H1 (cell line): ENCODE measurements at regions not wholly inside any gene's neighbourhood (a gene's known extent, or its start where the extent isn't known, plus 50 kb on each side); places are given as distances from the start of the nearest gene placed in this dataset.

ENCODE experiments used
- CTCF ChIA-PET: fragments of 300-600 bp; sonication (Branson Sonifier 250); formaldehyde crosslinking; loops from one replicate; lab custom pipeline; 2021; ENCODE audit not compliant: partially characterized antibody; lab: Charles Lee
- POLR2A ChIA-PET: fragments of 300-600 bp; sonication (Branson Sonifier 250); formaldehyde crosslinking; loops from one replicate; lab custom pipeline; 2021; ENCODE audit warnings: inconsistent platforms; ENCODE audit not compliant: partially characterized antibody; lab: Charles Lee
- DNase-seq, 2 experiments: peaks; one replicate each; pipeline versions ENCODE4 v3.0.0 to v3.0.0-alpha.2; 2010 to 2022; ENCODE audit warnings: low spot score in 2 of 2, low read depth in 1 of 2, mixed read lengths in 1 of 2
- FAIRE-seq: peaks from 2 replicates; lab custom pipeline; 2011; peaks lifted over from hg19 to GRCh38; lab: Jason Lieb, UNC
- H2AFZ ChIP-seq: 2 replicates; pipeline ENCODE4 v1.8.1; 2012; ENCODE audit warnings: low read length, inconsistent platforms
- H2AK5ac ChIP-seq: 2 replicates; pipeline ENCODE4 v1.6.1; 2013; ENCODE audit warnings: low read depth, low read length
- H2BK120ac ChIP-seq: replicated peaks from 2 replicates; pipeline ENCODE3; 2013; ENCODE audit warnings: low read depth, low read length, inconsistent platforms
- H2BK12ac ChIP-seq: 2 replicates; pipeline ENCODE4 v1.6.1; 2013; ENCODE audit warnings: low read depth, low read length
- H2BK15ac ChIP-seq: 2 replicates; pipeline ENCODE4 v1.6.1; 2013; ENCODE audit warnings: low read length
- H2BK20ac ChIP-seq: 2 replicates; pipeline ENCODE4 v1.6.1; 2013; ENCODE audit warnings: low read length
- H2BK5ac ChIP-seq: 2 replicates; pipeline ENCODE4 v1.6.1; 2013; ENCODE audit warnings: low read depth, low read length
- H3K14ac ChIP-seq: 2 replicates; pipeline ENCODE4 v1.6.1; 2013; ENCODE audit warnings: inconsistent platforms; ENCODE audit not compliant: insufficient read length
- H3K18ac ChIP-seq: 2 replicates; pipeline ENCODE4 v1.6.1; 2013; ENCODE audit warnings: low read length; ENCODE audit errors: extremely low read depth
- H3K23ac ChIP-seq: 2 replicates; pipeline ENCODE4 v1.6.1; 2013; ENCODE audit warnings: inconsistent platforms; ENCODE audit not compliant: insufficient read length
- H3K23me2 ChIP-seq: 2 replicates; pipeline ENCODE4 v1.6.1; 2013; ENCODE audit warnings: low read depth, low read length
- H3K27ac ChIP-seq: 2 replicates; pipeline ENCODE4 v1.6.1; 2011; ENCODE audit warnings: low read depth, low read length, inconsistent platforms
- H3K27me3 ChIP-seq, 4 experiments: replicated peaks in 1 of 4; 1 replicate in 1 of 4; 2 replicates in 3 of 4; pipeline versions ENCODE4 v1.6.1 to v1.8.1; 2011 to 2013; ENCODE audit warnings: low read length in 3 of 4, mild to moderate bottlenecking in 3 of 4, inconsistent platforms in 2 of 4, mixed read lengths in 2 of 4, moderate library complexity in 1 of 4; ENCODE audit not compliant: control insufficient read depth in 3 of 4, insufficient read depth in 3 of 4; ENCODE audit errors: extremely low read depth in 1 of 4
- H3K36me3 ChIP-seq, 4 experiments: 2 replicates each; pipeline versions ENCODE4 v1.6.1 to v1.8.1; 2011 to 2013; ENCODE audit warnings: mild to moderate bottlenecking in 4 of 4, low read length in 3 of 4, moderate library complexity in 2 of 4, control low read depth in 1 of 4, inconsistent platforms in 1 of 4; ENCODE audit not compliant: insufficient read depth in 4 of 4, control insufficient read depth in 2 of 4
- H3K4ac ChIP-seq: replicated peaks from 2 replicates; pipeline ENCODE3; 2013; ENCODE audit warnings: low read length, low read depth, mixed read lengths, inconsistent platforms; ENCODE audit not compliant: insufficient read length
- H3K4me1 ChIP-seq, 4 experiments: replicated peaks in 1 of 4; 1 replicate in 1 of 4; 2 replicates in 3 of 4; pipeline versions ENCODE4 v1.6.1 to v1.8.1; 2011 to 2013; ENCODE audit warnings: low read length in 3 of 4, inconsistent platforms in 2 of 4, mixed read lengths in 1 of 4; ENCODE audit not compliant: insufficient read depth in 4 of 4, control insufficient read depth in 3 of 4
- H3K4me2 ChIP-seq, 2 experiments: 2 replicates each; pipeline versions ENCODE4 v1.6.1 to v1.8.1; 2011 to 2013; ENCODE audit warnings: low read depth in 2 of 2, low read length in 2 of 2, control low read depth in 1 of 2, inconsistent platforms in 1 of 2, mild to moderate bottlenecking in 1 of 2; ENCODE audit not compliant: insufficient read depth in 1 of 2
- H3K4me3 ChIP-seq, 4 experiments: fragments of 200-600, 300-600 bp in 1 of 4; sonication (generic), shearing (Covaris generic), sonication (Bioruptor Twin) in 1 of 4; 2 replicates each; pipeline versions ENCODE4 v1.5.1 to v1.8.1; 2011 to 2016; ENCODE audit warnings: low read length in 4 of 4, low read depth in 3 of 4, control low read depth in 2 of 4, inconsistent platforms in 2 of 4, mild to moderate bottlenecking in 2 of 4, mixed read lengths in 1 of 4, moderate library complexity in 1 of 4; ENCODE audit not compliant: insufficient read depth in 2 of 4; ENCODE audit errors: extremely low read depth in 1 of 4
- H3K56ac ChIP-seq: replicated peaks from 2 replicates; pipeline ENCODE3; 2013; ENCODE audit warnings: low read depth, mild to moderate bottlenecking, mixed read lengths, low read length, inconsistent platforms; ENCODE audit not compliant: insufficient read length
- H3K79me1 ChIP-seq: 2 replicates; pipeline ENCODE4 v1.6.1; 2013; ENCODE audit warnings: low read depth, low read length, control low read depth
- H3K79me2 ChIP-seq, 2 experiments: 2 replicates each; pipeline versions ENCODE4 v1.6.1 to v1.8.1; 2012 to 2013; ENCODE audit warnings: low read length in 2 of 2, mild to moderate bottlenecking in 2 of 2, inconsistent platforms in 1 of 2; ENCODE audit not compliant: insufficient read depth in 2 of 2, control insufficient read depth in 1 of 2
- H3K9ac ChIP-seq, 4 experiments: replicated peaks in 1 of 4; 1 replicate in 1 of 4; 2 replicates in 3 of 4; pipeline versions ENCODE4 v1.6.1 to v1.8.1; 2011 to 2013; ENCODE audit warnings: low read depth in 3 of 4, low read length in 3 of 4, control low read depth in 2 of 4, mild to moderate bottlenecking in 2 of 4, moderate library complexity in 2 of 4, inconsistent platforms in 1 of 4; ENCODE audit errors: extremely low read depth in 1 of 4
- H3K9me3 ChIP-seq, 2 experiments: 2 replicates each; pipeline versions ENCODE4 v1.6.1 to v1.8.1; 2012 to 2013; ENCODE audit warnings: mild to moderate bottlenecking in 2 of 2, moderate library complexity in 2 of 2, control low read depth in 1 of 2, inconsistent platforms in 1 of 2, low read depth in 1 of 2, low read length in 1 of 2, mixed read lengths in 1 of 2; ENCODE audit not compliant: insufficient read depth in 2 of 2
- H4K20me1 ChIP-seq, 2 experiments: replicated peaks in 1 of 2; 2 replicates each; pipeline versions ENCODE3 to v1.8.1; 2011 to 2013; ENCODE audit warnings: inconsistent platforms in 2 of 2, low read length in 2 of 2, mild to moderate bottlenecking in 1 of 2; ENCODE audit not compliant: insufficient read depth in 2 of 2, control insufficient read depth in 1 of 2
- H4K5ac ChIP-seq: 2 replicates; pipeline ENCODE4 v1.6.1; 2013; ENCODE audit warnings: low read length, low read depth, mixed read lengths, inconsistent platforms; ENCODE audit not compliant: insufficient read length
- H4K8ac ChIP-seq: 2 replicates; pipeline ENCODE4 v1.8.0; 2013; ENCODE audit warnings: mild to moderate bottlenecking, moderate library complexity, low read length, inconsistent platforms; ENCODE audit not compliant: insufficient read depth; ENCODE audit errors: extremely low read depth
- H4K91ac ChIP-seq: replicated peaks from 2 replicates; pipeline ENCODE3; 2013; ENCODE audit warnings: low read length, mixed read lengths, inconsistent platforms; ENCODE audit not compliant: insufficient read length
- BCL11A ChIP-seq, 2 experiments: IDR thresholded peaks; one replicate each; pipeline ENCODE4 v1.6.1; 2011; ENCODE audit warnings: low read depth in 2 of 2, low read length in 2 of 2, mild to moderate bottlenecking in 2 of 2
- EGR1 ChIP-seq: IDR thresholded peaks from 2 replicates; pipeline ENCODE4 v1.6.1; 2011; ENCODE audit warnings: low read depth, low read length, borderline replicate concordance
- JUND ChIP-seq: IDR thresholded peaks from 2 replicates; pipeline ENCODE4 v1.6.1; 2011; ENCODE audit warnings: mild to moderate bottlenecking, improper control_type of control experiment, low read length
- RNF2 ChIP-seq: fragments of 200-900, 300-1000 bp; sonication (generic); IDR thresholded peaks from 2 replicates; pipeline ENCODE4 v1.7.1; 2016; ENCODE audit warnings: borderline replicate concordance, low read depth, mild to moderate bottlenecking, antibody characterized with exemption, low read length; ENCODE audit not compliant: poor library complexity, severe bottlenecking; ENCODE audit errors: missing control alignments
- SP1 ChIP-seq: IDR thresholded peaks from 2 replicates; pipeline ENCODE4 v1.6.1; 2011; ENCODE audit warnings: low read depth, low read length
- SUZ12 ChIP-seq: fragments of 200-600 bp; sonication (generic); IDR thresholded peaks from 2 replicates; pipeline ENCODE4 v1.6.1; 2012; ENCODE audit warnings: mild to moderate bottlenecking, inconsistent platforms, low read length, moderate library complexity, mixed read lengths
- TAF7 ChIP-seq: optimal IDR thresholded peaks from 2 replicates; pipeline ENCODE3; 2011; ENCODE audit warnings: low read depth, mild to moderate bottlenecking, inconsistent platforms, low read length, moderate library complexity, borderline replicate concordance
- TEAD4 ChIP-seq: IDR thresholded peaks from 2 replicates; pipeline ENCODE4 v1.6.1; 2012; ENCODE audit warnings: low read depth, low read length, inconsistent platforms, mixed read lengths
- WGBS, 2 experiments: shearing (Covaris generic) in 1 of 2; methylation state at CpG; one replicate each; pipeline versions ENCODE4 v1.1.6 to v1.1.7; 2013 to 2015; ENCODE audit warnings: low lambda C conversion rate in 2 of 2, mixed read lengths in 2 of 2, inconsistent platforms in 1 of 2, low coverage in 1 of 2, missing lambda C conversion rate in 1 of 2; ENCODE audit not compliant: insufficient replicate concordance in 2 of 2, insufficient coverage in 1 of 2, insufficient read length in 1 of 2; ENCODE audit errors: extremely low coverage in 1 of 2, missing lambda C conversion rate in 1 of 2; 5-methylcytosine and 5-hydroxymethylcytosine counted together
- TF ChIP-seq, protein P1 (sequence below), 3 experiments: IDR thresholded peaks; 1 replicate in 2 of 3; 2 replicates in 1 of 3; pipeline versions ENCODE4 v1.5.1 to v1.6.1; 2011; ENCODE audit warnings: low read length in 3 of 3, mild to moderate bottlenecking in 3 of 3, inconsistent platforms in 2 of 3, low read depth in 1 of 3, moderate library complexity in 1 of 3; ENCODE audit not compliant: insufficient read depth in 1 of 3; ENCODE audit errors: control extremely low read depth in 1 of 3

DNA sequence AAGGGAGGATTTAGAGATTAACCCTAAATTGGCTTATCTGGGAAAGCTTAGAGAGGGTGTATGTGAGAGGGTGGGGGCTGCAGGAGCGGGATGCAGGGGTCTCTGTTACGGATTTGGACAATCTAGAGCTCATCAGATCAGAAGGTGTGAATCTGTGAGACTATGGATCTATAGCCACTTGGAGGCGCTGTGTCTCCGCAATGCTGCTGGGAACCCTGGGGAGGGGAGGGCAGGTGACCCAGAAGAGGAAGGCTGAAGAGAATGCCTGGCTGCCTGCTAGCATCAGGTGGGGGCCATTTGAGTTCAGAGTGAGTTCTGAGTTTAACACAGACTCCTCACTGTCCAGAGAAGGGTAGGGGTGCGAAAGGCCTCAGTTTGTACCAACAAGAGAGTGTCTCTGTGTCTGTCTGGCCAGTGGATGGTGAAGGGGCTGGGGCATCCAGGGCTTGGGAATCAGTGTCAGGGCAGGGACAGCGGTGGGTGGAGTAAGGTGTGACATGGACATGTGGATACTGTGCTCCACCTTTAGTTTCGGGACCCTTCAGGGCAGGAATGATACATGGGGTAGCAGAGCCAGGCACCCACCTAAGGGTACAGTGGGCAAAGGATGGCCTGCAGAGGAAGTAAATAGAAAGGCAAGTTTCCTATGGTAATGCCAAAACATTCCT, 187.3 kb upstream of the PRSS58 start:
- H3K4ac ChIP-seq: no peak overlapping the region
- CTCF ChIA-PET: interaction anchor here (0.6 to 15.1 kb wide), 46 partner anchors 10 to 564 kb away, joined by 3 to 260 read pairs (median 4); no protein-coding TSS in a partner anchor
- POLR2A ChIA-PET: no interaction called here
- peak; percentile 39 for TF ChIP-seq TAF7
- peak; percentile 42; the same call in 1 of the 2 replicates for TF ChIP-seq TEAD4
- TF ChIP-seq SUZ12: no peak
- no peak for TF ChIP-seq RNF2
- TF ChIP-seq, protein P1, sequence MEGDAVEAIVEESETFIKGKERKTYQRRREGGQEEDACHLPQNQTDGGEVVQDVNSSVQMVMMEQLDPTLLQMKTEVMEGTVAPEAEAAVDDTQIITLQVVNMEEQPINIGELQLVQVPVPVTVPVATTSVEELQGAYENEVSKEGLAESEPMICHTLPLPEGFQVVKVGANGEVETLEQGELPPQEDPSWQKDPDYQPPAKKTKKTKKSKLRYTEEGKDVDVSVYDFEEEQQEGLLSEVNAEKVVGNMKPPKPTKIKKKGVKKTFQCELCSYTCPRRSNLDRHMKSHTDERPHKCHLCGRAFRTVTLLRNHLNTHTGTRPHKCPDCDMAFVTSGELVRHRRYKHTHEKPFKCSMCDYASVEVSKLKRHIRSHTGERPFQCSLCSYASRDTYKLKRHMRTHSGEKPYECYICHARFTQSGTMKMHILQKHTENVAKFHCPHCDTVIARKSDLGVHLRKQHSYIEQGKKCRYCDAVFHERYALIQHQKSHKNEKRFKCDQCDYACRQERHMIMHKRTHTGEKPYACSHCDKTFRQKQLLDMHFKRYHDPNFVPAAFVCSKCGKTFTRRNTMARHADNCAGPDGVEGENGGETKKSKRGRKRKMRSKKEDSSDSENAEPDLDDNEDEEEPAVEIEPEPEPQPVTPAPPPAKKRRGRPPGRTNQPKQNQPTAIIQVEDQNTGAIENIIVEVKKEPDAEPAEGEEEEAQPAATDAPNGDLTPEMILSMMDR (IDR thresholded peaks at IDR 0.05; ENCODE audit: control extremely low read depth in 1 of 3, insufficient read depth in 1 of 3, low read depth in 1 of 3, low read length in 3 of 3): peak; percentile 72 to 93 (median 83)
- no peak for TF ChIP-seq BCL11A (IDR thresholded peaks at IDR 0.05; ENCODE audit: low read depth in 2 of 2, low read length in 2 of 2)
- TF ChIP-seq EGR1: no peak
- TF ChIP-seq SP1: no peak
- no peak for TF ChIP-seq JUND

More for the DNA sequence above, 187.3 kb upstream of the PRSS58 start:
- Histone ChIP-seq H3K4me2 (no peak overlapping the region), H3K14ac (no peak overlapping the region), H2AK5ac (no peak overlapping the region), H3K4me1 (peaks cover 2 to 13% (median 4%) of the 10 kb centered on the region in 4 experiments; a peak in 4 of 7 replicates), H2BK12ac (peak overlapping the region; percentile 78), H4K8ac (peak overlapping the region; percentile 22; the same call in 1 of the 2 replicates), H2AFZ (peak overlapping the region; percentile 97; the same call in 1 of the 2 replicates), H3K23ac (no peak overlapping the region), H3K4me3 (no peak overlapping the region), H3K79me1 (no peaks in the 10 kb centered on the region), H3K9me3 (no peaks in the 10 kb centered on the region), H3K18ac (no peak overlapping the region), H3K9ac (no peak overlapping the region), H3K27me3 (no peaks in the 10 kb centered on the region), H2BK20ac (no peak overlapping the region), H3K79me2 (no peaks in the 10 kb centered on the region), H4K5ac (no peak overlapping the region), H3K27ac (no peak overlapping the region), H2BK5ac (no peak overlapping the region), H2BK15ac (peak overlapping the region; percentile 75; the same call in 1 of the 2 replicates), H4K91ac (peak overlapping the region; percentile 41), H4K20me1 (no peaks in the 10 kb centered on the region), H3K56ac (no peak overlapping the region), H3K36me3 (no peaks in the 10 kb centered on the region), H2BK120ac (no peak overlapping the region), H3K23me2 (no peaks in the 10 kb centered on the region; the same call in 1 of the 2 replicates)
- FAIRE-seq (no peak), DNase-seq (peak in 1 of 2 experiments; percentile 83)
- 52% methylated on average over 7 of the region's 7 CpGs; no CpG with 5 or more reads in 1 of the 2 experiments for WGBS, 2 experiments
